ENCODE measurements at regions not wholly inside any gene's neighbourhood (a gene's known extent, or its start where the extent isn't known, plus 50 kb on each side); places are given as distances from the start of the nearest gene placed in this dataset.
"Not testable (repeated sequence)": the region's sequence is repeated elsewhere in the genome, so short reads cannot be mapped to it uniquely, and the experiment has no call there.

DNA sequence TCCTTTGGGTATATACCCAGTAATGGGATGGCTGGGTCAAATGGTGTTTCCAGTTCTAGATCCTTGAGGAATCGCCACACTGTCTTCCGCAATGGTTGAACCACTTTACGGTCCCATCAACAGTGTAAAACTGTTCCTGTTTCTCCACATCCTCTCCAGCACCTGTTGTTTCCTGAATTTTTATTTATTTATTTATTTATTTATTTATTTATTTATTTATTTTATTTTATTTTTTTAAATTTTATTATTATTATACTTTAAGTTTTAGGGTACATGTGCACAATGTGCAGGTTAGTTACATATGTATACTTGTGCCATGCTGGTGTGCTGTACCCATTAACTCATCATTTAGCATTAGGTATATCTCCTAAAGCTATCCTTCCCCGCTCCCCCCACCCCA is 456.0 kb downstream of the SEMA3D start:
- DNase-seq (ENCODE audit: low spot score), result not testable (repeated sequence)

DNA sequence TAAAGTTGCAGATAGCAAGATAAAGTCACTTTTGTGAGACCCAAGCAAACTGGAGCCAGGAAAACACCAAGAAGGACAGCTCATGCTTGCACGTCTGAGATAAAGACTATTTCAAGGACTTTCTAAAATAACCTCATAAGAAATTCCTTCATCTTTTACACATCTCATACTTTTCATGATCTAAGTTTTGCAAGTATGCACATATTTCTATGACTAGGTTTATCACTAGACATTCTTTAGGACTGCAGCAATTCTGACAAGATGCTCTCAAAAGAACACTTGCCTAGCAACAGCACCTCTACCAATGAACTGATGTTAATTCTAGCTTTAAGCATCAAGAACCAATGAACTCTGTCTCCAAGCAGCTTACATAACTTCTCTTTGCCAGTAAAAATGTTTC is 457.6 kb downstream of the SEMA3D start:
- DNase-seq (ENCODE audit: low spot score), result no peak

DNA sequence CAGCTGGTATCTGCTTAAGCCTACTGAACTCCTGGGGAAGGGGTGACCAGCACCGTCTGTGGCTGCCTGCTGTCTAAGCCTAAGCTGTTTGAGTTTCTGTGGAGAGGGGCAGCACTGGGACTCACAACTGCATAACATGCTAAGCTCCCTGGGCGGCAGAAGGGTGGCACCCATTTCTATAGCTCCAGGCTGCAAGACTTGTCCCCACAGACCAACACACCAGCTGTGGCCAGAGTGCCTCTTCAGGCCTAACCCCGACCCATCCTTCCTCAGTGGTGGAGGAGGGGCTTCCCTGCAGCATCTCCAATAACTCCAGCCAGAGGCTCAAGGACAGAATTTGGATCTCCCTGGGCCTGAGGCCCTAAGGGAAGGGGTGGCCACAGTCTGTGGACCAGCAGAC is 464.1 kb downstream of the SEMA3D start:
- no peak for DNase-seq (ENCODE audit: low spot score)

DNA sequence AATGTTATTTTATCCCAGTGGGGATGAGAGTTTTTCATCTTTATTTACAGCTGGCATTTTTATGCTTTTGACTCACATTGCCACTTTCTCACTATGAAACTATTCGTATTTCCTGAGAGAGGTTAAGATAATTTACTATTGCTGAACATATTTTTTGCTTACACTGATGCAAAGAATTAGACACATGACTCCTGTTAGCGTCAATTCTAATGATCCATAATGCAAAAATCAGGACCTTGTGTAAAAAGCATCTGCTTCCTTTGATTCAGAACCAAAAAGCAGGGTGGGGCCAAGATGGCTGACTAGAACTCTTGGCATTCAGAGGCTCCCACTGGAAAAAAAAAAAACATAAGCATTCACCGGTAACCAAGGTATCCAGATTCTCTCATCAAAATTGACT is 464.8 kb downstream of the SEMA3D start:
- no peak for DNase-seq (ENCODE audit: low spot score)

DNA sequence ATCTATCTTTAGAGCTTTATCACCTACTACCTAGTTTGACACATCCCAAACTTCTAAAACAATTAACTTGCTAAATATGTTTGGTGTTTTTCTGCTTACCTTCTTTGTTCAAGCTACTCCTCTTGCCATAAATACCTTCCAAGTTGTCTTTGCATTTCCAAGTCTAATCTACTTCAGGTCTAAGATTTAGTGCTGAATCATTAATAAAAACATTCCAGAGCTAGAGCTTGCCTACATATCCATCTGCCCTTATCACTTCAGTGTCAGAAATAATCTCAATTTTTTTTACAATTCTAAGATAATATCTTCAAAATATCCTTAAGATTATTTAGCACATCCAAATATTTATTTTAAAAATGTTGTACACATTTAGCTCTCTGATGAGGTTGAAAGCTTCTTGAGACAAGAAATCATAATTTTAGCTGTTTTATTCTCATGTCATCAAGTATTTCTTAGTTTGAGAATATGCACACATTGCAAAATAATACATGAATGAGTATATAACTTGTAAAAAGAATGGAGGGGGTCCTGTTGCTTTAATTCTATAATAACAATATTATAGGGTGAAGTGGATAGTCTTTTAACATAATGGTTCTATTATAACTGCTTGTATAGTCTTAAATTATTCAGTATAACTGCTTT is 466.3 kb downstream of the SEMA3D start:
- no peak for DNase-seq (ENCODE audit: low spot score)

DNA sequence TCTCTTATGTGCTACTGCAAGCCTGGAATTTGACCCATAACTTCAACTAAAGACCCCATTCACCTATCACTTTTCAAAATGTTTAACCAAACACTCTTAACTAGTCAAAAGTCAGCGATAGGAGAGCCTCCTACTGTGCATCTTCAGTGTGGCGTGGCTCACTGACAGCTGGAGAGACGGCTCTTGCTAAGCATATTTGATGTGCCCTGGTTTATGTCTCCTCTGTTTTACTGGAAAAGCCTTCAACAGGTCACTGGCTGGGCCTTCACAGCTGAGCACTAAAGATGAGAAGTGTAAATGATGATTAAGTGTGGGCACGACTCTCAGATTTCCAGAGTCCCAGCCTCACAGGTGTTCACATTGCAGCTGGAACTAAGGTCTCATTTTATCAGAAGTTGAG is 472.1 kb downstream of the SEMA3D start:
- DNase-seq (ENCODE audit: low spot score), result no peak

DNA sequence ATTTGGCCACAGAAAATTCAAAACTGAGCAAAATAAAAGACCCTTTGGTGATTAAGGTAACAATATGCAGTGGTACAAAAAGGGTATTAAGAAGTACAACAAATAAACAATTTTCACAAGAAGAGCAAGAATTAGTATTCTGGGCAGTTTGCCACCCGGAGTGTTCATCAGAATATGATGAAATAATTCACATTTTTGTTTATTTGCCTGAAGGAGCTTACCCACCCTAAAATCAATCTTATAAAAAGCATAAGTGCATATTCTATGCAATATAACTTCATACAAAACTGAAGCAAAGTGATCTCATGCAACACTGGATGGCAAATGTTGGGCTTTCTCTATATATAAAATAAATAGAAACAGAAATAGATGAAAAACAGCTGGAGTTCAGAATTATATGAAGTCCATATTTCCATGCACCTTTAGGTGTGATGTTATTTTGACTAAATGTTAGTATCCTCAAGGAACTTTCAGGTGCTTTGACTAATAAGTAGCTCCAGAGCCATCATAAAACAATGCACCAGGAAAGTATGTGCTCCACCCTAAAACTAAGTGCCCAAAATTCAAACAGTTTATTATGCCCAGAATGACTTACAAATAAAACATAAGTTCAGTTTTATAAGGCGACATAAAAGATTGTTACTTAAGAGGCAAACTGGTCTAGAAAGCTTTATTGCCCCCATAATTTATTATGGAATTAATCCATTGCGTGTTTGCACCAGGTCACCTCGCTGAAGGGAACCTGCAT is 474.3 kb downstream of the SEMA3D start:
- DNase-seq (ENCODE audit: low spot score), result no peak

DNA sequence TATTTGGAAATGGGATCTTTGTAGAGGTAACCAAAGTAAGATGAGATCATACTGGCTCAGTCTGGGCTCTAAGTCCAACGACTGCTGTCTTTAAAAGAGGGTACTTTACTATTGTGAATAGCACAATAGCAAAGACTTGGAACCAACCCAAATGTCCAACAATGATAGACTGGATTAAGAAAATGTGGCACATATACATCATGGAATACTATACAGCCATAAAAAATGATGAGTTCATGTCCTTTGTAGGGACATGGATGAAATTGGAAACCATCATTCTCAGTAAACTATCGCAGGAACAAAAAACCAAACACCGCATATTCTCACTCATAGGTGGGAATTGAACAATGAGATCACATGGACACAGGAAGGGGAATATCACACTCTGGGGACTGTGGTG is 476.3 kb downstream of the SEMA3D start:
- DNase-seq (ENCODE audit: low spot score), result not testable (repeated sequence)

DNA sequence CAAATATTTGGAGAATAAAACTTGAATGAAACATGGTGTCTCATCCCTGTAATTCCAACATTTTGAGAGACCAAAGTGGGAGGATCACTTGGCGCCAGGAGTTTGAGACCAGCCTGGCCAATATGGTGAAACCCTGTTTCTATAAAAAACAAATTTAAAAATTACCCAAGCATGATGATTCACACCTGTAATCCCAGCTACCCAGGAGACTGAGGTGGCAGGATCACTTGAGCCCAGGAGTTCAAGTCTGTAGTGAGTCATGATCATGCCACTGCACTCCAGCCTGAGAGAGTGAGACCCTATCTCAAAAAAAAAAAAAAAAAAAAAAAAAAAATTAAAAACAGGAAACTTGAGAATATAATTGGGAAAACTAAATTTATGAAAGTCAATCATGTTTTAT is 481.1 kb downstream of the SEMA3D start:
- no peak for DNase-seq (ENCODE audit: low spot score)

DNA sequence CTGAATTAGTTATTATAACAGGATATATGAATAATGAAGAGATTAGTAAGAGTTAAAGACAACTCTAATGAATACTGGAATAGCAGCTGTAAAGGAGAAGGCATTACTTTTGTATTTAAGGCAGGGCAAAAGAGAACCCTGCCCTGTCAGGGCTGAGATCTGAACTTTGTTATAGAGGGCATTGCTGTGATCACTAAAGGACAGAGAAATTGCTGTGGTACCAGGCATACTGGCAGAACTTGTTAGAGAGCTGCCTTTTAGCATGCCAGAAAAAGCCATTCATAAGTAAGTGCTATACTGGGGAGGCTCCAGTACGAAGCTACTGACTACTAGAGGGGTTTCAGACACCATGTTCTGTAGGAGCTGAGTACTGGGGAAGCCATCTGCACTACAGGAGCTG is 481.8 kb downstream of the SEMA3D start:
- no peak for DNase-seq (ENCODE audit: low spot score)

DNA sequence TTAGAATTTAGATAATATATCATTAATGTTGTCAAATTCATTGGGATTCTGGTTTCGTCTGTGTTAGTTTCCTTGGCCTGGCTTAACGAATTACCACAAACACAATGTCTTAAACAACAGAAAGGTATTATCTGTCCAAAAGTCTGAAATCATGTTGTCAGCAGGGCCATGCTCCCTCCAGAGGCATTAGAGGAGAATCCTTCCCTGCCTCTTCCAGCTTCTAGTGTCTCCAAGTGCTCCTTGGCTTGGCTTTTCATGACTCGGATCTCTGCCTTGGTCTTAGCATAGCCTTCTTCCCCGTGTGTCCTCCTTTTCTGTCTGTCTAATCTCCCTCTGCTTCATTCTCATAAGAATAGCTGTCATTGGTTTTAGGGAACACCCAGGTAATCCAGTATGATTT is 482.5 kb downstream of the SEMA3D start:
- DNase-seq (ENCODE audit: low spot score), result no peak

DNA sequence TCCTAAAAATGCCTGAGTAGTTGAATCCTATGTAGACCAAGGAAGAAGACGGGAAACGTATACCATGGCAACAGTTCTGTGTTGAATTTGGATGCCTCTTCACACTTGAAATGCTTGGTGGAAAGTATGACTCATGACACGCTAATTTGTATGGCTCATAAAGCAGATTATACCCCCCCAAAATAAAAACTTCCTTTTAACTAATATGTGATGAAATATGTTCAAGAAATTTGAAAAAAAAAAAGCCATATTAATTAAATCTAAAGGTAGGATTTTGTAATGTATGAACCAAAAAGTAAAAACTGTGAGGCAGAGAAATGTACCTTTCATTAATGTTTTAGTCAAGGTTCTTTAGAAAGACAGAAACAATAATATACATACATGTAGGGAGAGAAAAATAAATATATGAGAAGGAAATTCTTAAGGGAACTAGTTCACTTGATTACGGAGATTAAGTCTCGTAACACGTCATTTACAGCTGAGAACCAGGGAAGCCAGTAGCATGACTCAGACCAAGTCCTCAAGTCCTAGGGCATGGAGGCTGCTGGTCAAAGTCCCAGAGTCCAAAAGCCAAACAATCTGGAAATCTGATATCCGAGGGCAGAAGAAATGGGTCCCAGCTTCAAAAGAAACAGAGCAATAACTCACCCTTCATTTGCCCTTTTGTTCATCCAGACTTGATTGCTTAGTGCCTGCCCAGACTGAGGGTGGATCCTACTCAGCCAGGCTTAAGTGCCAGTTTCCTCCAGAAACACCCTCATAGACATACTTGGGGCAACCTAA is 485.1 kb downstream of the SEMA3D start:
- peak; percentile 83 for DNase-seq (ENCODE audit: low spot score)

DNA sequence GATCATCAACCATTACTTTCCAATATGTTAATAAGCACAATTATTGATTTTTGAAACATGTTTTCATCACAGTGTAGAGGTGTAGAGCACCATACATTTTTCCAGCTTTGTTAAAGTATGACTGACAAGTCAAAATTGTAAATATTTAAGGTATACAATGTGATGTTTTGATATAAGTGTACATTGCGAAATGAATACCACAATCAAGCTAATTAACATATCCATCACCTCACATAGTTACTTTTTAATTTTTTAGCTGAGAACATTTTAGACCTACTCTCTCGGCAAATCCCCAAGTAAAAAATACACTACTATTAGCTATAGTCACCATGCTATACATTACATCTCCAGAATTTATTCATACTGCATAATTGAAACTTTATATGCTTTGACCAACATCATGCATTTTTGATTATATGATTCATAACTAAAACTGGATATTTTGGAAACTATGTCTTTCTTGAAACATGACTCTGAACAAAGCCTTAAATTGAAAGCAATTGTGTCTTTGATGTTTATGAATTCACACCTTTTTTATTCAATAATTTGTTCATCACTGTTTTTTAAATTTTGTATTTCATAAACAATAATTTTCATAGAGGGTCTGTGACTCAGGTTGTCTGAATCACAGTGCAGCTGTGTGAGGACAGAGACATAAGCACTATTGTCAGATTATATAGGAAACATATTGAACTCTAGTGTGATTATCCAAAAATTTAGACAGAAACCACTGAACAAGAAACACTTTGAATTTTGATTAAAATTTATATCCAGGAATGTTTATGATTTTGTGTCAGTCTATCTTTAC is 486.1 kb downstream of the SEMA3D start:
- DNase-seq (ENCODE audit: low spot score), result no peak

DNA sequence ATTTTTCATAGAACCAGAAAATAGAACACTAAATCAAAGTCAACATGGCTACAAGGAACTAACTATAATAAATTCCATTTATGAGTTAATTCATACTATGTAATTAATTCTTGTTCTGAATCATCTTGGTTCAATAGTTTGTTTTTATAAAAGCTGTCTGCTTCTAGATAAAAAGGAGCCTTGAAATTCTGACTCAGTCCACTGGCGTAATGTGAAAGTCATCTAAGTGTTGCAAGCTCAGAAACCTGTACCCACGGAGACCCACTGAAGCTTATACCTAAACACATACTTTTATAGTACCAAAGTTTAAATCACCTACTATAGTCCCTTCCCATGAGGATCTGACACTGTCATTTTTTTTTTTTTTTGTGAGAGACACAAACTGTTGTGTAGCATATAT is 489.4 kb downstream of the SEMA3D start:
- DNase-seq (ENCODE audit: low spot score), result no peak

DNA sequence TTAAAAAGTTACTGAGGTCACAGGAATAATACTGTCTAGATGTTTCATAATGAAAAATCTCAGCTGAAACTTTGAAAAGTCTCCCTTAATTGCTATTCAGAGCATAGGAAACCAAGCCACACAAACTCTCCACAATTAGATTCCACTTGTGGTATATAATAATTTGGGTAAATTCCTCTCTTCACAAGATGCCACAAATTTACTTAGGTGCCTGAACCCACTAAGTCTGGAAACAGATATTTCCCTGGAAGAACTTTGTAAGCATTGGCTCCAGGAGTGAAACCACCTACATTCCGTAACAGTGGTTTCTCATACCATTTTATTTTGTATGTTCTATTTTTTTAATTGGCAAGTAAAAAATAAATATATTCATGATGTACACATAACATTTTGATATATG is 493.4 kb downstream of the SEMA3D start:
- no peak for DNase-seq (ENCODE audit: low spot score)

DNA sequence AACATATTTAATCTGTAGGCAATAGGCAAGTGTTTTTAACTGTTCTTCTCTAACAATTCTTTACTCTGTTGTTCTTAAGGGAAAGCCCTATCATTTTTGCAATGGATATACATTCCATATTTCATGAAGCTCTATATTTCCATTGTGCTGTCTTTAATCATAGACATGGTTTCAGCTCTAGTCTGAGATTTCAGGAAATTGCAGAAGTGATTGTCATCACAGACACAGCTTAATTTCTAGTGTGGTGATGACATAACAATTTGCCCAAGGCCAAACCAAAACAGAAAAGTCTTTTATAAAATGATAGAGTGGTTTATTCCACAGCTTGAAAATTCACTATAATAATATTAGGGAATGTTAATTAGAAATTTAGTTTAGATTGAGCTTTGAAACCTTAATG is 494.1 kb upstream of the SEMA3A start:
- DNase-seq (ENCODE audit: low spot score), result no peak

DNA sequence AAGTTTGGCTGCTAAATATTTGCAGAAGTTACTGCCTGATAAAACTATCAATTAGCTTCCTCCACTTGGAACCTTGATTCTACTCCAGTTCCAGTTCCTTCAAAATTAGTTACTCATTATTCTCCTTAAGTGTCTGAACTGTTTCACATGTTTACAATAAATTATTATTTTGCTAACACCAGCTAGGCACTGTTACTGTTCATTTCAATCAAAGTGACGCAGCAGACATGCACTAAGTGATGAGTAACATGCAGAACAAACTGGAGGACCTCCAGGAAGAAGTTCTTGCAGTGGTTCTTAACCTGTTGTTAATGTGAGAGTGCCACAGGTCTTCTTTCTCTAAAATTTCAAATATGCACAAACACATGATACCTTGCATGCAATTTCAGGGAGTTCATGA is 491.8 kb upstream of the SEMA3A start:
- no peak for DNase-seq (ENCODE audit: low spot score)

DNA sequence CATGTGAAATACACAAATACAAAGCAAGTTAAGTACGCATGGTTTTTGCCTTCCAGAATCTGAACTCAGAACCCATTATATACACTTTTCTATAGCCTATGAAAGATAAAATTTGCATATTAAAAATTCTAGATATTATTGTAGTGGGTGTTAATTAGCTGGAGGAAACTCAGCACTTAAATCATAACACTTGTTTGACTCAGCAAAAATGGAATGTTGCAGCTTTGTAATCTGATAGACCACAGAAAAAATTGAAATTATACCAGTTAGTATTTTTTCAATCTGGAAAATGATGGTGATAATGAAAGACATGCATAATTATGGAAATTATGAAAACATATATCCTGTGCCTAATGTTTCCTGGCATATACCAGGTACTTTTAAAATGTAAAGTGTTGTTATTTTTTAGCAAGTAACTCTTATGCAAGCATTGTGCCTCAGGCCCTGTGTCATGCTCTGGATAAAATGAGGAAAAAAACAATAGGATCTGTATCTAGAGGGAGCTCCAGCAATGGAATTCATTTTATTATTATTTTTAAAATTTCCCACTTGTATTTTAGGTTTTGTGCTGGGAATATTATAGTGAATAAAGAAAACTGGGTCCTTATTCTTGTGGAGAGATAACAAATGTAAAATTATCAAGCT is 490.4 kb upstream of the SEMA3A start:
- DNase-seq (ENCODE audit: low spot score), result no peak

DNA sequence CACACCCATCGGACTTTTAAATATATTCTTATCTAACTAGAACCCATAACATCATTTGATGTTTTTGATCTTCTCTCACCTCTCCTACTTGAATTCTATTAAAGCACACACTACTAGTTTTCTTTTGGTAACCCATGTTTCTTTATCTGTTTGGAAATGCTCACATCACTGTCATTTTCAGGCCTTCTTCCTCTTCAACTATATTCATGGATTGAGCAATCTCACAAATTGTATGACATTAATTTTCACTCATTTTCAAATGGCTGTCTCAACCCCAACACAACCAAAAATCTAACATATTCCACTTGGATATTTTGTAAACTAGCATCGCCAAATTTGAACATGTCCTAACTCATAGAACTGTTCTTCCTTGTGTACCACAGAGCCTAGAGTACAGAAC is 488.0 kb upstream of the SEMA3A start:
- no peak for DNase-seq (ENCODE audit: low spot score)

DNA sequence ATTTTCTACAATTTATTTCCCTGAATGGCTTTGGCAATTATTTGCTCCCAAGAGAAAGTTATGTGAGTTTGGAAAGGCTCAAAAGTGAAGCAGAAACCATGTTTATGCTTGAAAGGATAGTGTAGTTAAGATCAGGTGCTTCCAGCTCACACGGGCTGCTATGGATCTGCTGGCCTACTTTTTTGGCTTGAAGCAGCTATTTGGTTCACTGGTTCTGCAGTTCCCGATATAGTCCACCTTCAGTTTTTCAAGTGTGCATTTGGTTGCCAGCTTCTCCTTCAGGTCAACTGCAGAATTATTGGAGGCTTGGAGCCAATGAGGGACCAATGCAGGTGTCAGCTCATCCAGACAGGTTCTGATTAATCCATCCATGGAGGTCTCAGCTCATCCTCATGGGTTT is 484.3 kb upstream of the SEMA3A start:
- DNase-seq (ENCODE audit: low spot score), result no peak

DNA sequence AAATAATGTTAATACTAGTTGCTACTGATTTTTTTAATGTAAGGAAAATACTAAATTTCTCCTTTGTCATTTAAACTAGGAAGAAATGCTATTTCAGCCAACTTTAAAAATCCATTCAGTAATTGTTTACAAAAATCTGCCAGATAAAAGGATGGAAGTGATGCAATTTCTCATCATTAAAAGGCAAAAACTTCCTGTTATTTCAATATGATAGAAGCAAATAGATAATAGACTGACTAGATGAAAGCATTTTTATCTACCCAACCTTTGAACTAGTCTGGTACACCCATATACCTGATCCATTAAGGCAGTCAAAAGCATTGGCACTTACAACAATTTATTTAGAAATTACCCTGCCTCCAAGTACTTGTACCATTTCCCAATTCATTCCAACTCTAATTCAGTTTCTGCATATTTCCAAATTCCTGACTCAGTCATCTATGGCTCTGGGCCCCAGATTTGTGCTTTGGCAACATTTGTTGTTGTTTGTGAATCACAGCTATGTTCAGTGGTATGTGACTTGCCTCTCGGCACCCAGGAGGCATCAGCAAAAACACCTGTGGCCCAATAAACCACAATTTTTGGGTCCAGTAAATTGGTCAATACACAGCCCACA is 482.6 kb upstream of the SEMA3A start:
- DNase-seq (ENCODE audit: low spot score), result no peak

Data from SW480 (cell line).